Heart right ventricle (tissue), 16 donors: ENCODE measurements at regions not wholly inside any gene's neighbourhood (a gene's known extent, or its start where the extent isn't known, plus 50 kb on each side); places are given as distances from the start of the nearest gene placed in this dataset.

Source experiments
- ATAC-seq, 8 donors: fragments of 200-7000 bp; cut with Tn5 transposase; one replicate each; pipeline ENCODE4 v1.9.1; 2020; ENCODE audit warnings: mild to moderate bottlenecking in 8 of 8, moderate library complexity in 8 of 8, moderate number of reproducible peaks in 1 of 8
- DNase-seq, 2 donors: peaks; one replicate each; pipeline ENCODE4 v3.0.0-alpha.2; 2020
- H3K27ac ChIP-seq, 10 donors: fragments of 200-600 bp; sonication (generic) in 2 of 10; one replicate each; pipeline versions ENCODE4 v1.5.0 to v1.8.0; 2020 to 2022; ENCODE audit warnings: mild to moderate bottlenecking in 3 of 10
- H3K27me3 ChIP-seq, 7 donors: fragments of 200-600 bp; one replicate each; pipeline ENCODE4 v1.8.0; 2021 to 2022; ENCODE audit warnings: mild to moderate bottlenecking in 2 of 7
- H3K36me3 ChIP-seq, 9 donors: fragments of 200-600 bp; sonication (generic) in 1 of 9; one replicate each; pipeline versions ENCODE4 v1.5.0 to v1.8.0; 2020 to 2022; ENCODE audit warnings: mild to moderate bottlenecking in 2 of 9
- H3K4me1 ChIP-seq, 9 donors: fragments of 200-600 bp; sonication (generic) in 1 of 9; one replicate each; pipeline versions ENCODE4 v1.5.0 to v1.8.0; 2020 to 2022; ENCODE audit warnings: mild to moderate bottlenecking in 4 of 9
- H3K4me3 ChIP-seq, 10 donors: fragments of 200-600 bp; sonication (generic) in 2 of 10; one replicate each; pipeline versions ENCODE4 v1.5.0 to v1.8.0; 2020 to 2022; ENCODE audit warnings: mild to moderate bottlenecking in 7 of 10, moderate library complexity in 2 of 10
- H3K9me3 ChIP-seq, 11 donors: fragments of 200-600 bp in 10 of 11; sonication (generic) in 2 of 11; one replicate each; pipeline versions ENCODE4 v1.5.0 to v1.8.0; 2013 to 2022; ENCODE audit warnings: mild to moderate bottlenecking in 2 of 11, control low read depth in 1 of 11, moderate library complexity in 1 of 11
- WGBS, 2 donors: extraction: QIAGEN DNeasy Blood & Tissue Kit; methylation state at CpG; one replicate each; pipeline ENCODE4 v1.1.7; 2013; ENCODE audit warnings: inconsistent platforms in 1 of 2; 5-methylcytosine and 5-hydroxymethylcytosine counted together
- intact Hi-C, 10 donors: fragments of 100-400 bp; cut with DNase I; formaldehyde crosslinking; loops; one replicate each; pipeline versions ENCODE4 v1.11.1 to v1.14.2; 2022
- TF ChIP-seq, protein P1 (sequence below), 9 donors: fragments of 200-600 bp; sonication (generic) in 2 of 9; IDR thresholded peaks; one replicate each; pipeline versions ENCODE4 v1.5.0 to v1.8.0; 2021 to 2022; ENCODE audit warnings: antibody characterized with exemption in 9 of 9, mild to moderate bottlenecking in 5 of 9, moderate library complexity in 1 of 9
- donor health status: Arrhythmogenic right ventricular cardiomyopathy.
- donor health status: ischemic (EF 13 %, LVEDD 7.1; RV severe dilation, severe dysfunction).
- donor health status: healthy with polysubstance abuse.
- donor health status: DM: no; HTN: yes; CAD: no.
- donor health status: DM: no; HTN: no; CAD: no.
- donor health status: ischemic (EF 25% LVEDD 6.9; RV normal size, moderate dysfunction).
- donor health status: ischemic (EF 25% LVEDD 5.7; RV mildly dilated, moderate dysfunction).
- donor health status: healthy.
- donor health status: DM: yes; HTN: yes; CAD: no.
- donor health status: Ischemic cardiomyopathy.
- donor health status: ischemic (EF 35%, LVEDD 5.7; RV mildly dilated, moderate dysfunction).
- donor health status: nonischemic (EF 11% LVEDD 7.7; RV severe dilation, severe dysfunction).
- donor health status: DM: yes; HTN: yes; CAD: no.
- donor health status: PGD.
- donor health status: ischemic (EF 29% LVEDD 5.4; RV normal size, mild dysfunction).
- donor health status: nonischemic (EF 23%, LVEDD 6.1; RV moderate dilation, normal function).

DNA sequence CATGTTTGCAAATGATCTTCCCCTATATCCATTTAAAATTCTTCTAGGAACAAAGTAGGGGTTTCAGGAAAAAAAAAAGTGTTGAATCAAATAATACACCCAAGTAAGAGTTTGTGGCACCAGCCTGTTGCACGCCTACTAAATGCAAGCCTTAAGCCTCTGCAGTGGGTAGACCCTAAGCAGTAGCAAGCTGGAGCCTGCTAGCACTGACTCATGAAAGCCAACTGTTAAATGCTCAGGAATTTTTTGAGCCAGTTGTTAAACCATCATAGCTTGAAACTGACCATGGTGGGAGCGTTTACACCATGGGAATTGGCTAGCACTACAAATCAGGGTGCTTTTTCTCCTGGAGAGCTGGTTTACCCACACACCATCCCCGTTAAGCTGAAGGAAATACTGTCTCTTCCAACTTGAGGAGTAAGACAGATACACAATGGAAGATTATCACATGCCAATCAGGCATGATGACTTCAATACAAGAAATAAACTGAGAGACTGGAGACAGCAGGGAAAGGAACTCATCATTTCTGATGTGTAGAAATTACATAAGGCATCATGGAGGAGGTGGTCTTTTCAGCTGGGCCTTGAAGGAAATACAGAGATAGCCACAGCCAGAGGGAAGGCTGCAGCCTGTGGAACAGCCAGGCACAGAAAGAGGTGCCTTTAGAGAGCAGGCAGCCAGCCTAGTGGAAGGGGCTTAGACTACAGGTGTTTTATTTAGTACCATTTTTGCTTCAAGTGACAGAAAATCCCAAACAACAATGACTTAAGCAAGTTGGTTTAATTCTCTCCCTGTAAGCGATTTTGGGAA is 110.8 kb downstream of the SNX5 start:
- Histone ChIP-seq H3K36me3 (no peaks in the 10 kb centered on the region), H3K9me3 (no peaks in the 10 kb centered on the region), H3K4me1 (peaks cover 0 to 26% (median 21%) of the 10 kb centered on the region in 9 donors), H3K27ac (no peak overlapping the region), H3K27me3 (no peaks in the 10 kb centered on the region), H3K4me3 (no peak overlapping the region)
- WGBS, 2 donors = 98 to 99% methylated on average over 4 of the region's 4 CpGs
- intact Hi-C loops = loop anchor here in 1 of 10 donors (10.0 kb wide), 1 partner anchor 173 kb away; the partner anchor contains the start of gene RRBP1
- TF ChIP-seq, protein P1, sequence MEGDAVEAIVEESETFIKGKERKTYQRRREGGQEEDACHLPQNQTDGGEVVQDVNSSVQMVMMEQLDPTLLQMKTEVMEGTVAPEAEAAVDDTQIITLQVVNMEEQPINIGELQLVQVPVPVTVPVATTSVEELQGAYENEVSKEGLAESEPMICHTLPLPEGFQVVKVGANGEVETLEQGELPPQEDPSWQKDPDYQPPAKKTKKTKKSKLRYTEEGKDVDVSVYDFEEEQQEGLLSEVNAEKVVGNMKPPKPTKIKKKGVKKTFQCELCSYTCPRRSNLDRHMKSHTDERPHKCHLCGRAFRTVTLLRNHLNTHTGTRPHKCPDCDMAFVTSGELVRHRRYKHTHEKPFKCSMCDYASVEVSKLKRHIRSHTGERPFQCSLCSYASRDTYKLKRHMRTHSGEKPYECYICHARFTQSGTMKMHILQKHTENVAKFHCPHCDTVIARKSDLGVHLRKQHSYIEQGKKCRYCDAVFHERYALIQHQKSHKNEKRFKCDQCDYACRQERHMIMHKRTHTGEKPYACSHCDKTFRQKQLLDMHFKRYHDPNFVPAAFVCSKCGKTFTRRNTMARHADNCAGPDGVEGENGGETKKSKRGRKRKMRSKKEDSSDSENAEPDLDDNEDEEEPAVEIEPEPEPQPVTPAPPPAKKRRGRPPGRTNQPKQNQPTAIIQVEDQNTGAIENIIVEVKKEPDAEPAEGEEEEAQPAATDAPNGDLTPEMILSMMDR (IDR thresholded peaks at IDR 0.05) = no peak
- DNase-seq (no peak), ATAC-seq (no peak)

DNA sequence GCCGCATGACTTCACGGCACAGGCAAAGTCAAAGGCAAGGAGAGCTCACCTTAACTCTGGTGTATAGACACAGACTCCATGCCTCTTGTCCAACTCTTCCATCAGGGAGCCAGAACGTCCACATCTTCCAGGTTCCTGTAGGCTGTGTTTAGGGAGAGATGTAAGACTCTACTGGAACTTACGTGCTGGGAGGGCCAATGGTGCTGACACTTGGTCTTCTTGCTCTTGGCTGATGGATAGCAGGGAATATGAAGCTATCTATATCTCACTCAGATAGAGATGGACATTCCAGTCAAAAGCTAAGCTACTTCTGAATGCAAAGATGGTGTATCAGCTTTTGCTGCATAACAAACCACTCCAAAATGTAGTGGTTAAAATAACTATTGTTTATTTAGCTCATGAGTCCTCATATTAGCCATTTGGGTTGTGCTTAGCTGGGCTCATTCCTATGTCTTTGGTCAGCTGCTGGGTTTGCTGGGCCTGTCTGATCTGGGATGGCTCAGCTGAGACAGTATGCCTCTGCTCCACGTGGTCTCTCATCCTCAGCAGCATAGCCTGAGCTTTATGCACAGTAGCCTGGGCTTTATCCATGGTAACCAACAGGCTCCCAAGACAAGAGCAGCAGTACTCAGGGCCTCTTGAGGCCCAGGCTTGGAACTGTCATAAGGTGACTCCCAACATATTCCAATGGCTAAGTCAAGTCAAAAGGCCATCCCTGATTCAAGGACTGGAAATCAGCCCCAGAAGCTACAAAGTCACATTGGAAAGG is 111.6 kb downstream of the SNX5 start:
- Histone ChIP-seq H3K4me1 (peaks cover 0 to 26% (median 15%) of the 10 kb centered on the region in 9 donors), H3K27me3 (no peaks in the 10 kb centered on the region), H3K27ac (no peak overlapping the region), H3K4me3 (no peak overlapping the region), H3K9me3 (no peaks in the 10 kb centered on the region), H3K36me3 (no peaks in the 10 kb centered on the region)
- TF ChIP-seq, protein P1 (IDR thresholded peaks at IDR 0.05) = no peak
- intact Hi-C loops = loop anchor here in 1 of 10 donors (10.0 kb wide), 1 partner anchor 172 kb away; the partner anchor contains the start of gene RRBP1
- ATAC-seq = no peak
- 96 to 97% methylated on average over 5 of the region's 5 CpGs for WGBS, 2 donors
- no peak for DNase-seq

DNA sequence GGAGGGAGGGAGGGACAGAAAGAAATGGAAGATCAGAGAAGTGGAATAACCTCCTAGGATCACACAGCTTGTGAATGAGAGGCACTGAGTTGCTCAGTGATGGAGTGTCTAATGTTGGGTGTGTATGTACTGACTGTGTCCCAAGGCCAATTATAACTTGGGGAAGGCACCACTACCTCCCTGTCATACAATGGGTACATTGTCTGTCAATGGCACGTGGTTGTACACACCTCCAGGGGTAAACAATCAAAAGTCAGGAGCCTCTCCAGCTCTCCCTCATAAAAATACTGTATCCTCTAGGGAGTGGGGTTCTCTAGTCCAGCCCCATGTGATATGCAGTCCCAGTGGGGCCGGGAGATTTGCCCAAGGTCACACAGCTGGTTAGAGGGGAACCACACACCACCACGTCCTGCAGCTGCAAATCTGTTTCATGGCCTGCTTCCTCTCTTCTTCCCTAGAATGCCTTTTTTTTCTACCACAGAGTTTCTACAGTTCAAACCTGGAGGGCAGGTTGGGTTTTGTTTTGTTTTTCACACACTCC is 112.5 kb downstream of the SNX5 start:
- WGBS, 2 donors = 41 to 45% methylated on average over 3 of the region's 3 CpGs
- TF ChIP-seq, protein P1 (IDR thresholded peaks at IDR 0.05) = no peak

DNA sequence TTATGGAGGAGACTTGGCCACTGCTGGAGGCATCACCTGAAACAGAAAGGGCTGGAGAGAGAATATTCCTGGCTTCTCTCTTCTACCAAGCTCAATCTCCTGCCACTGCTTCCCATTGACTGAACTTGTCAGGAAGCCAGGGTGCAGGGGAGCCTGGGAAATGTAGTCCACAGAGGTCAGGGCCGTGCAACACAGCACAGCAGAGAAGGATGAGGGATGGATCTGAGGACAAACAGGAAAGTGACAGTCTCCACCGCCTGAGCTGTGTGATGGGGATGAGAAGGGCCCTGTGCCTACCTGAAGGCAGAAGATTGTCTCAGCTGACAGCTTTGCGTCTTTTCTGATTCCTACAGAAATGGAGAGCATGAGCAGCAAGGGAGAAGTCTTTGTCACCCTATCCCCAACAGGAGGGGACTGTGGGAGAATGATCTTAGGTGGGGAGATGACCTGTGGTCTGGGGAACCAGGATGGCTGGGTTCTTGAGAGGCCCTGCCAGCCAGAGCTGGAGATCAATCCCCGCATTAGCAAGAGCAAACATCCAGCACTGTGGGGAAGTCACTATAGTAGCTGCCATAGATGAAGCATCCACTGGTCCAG is 114.2 kb downstream of the SNX5 start:
- Histone ChIP-seq H3K4me3 (no peak overlapping the region), H3K36me3 (no peaks in the 10 kb centered on the region), H3K9me3 (peaks cover 0 to 7% (median 0%) of the 10 kb centered on the region in 11 donors), H3K4me1 (peaks cover 0 to 28% (median 17%) of the 10 kb centered on the region in 9 donors), H3K27ac (no peak overlapping the region), H3K27me3 (no peaks in the 10 kb centered on the region)
- intact Hi-C loops = loop anchor here in 3 of 10 donors (5.0 to 10.0 kb wide), 3 partner anchors 43 to 172 kb away; partner anchors contain the start of gene RRBP1 (in 2 of the 3)
- DNase-seq = peak; percentile 56 to 77
- WGBS, 2 donors = 51 to 53% methylated on average over 4 of the region's 4 CpGs
- TF ChIP-seq, protein P1 (IDR thresholded peaks at IDR 0.05) = no peak
- peak in 7 of 8 donors; percentile 32 to 66 (median 57) for ATAC-seq

More for the DNA sequence above, 112.5 kb downstream of the SNX5 start:
- intact Hi-C loops = loop anchor here in 1 of 10 donors (10.0 kb wide), 1 partner anchor 171 kb away; the partner anchor contains the start of gene RRBP1
- no peak overlapping the region for H3K27ac ChIP-seq
- peaks cover 0 to 26% (median 15%) of the 10 kb centered on the region in 9 donors for H3K4me1 ChIP-seq
- peak in 1 of 8 donors; percentile 44 for ATAC-seq
- H3K27me3 ChIP-seq = no peaks in the 10 kb centered on the region
- no peaks in the 10 kb centered on the region for H3K36me3 ChIP-seq
- H3K4me3 ChIP-seq = no peak overlapping the region
- no peak for DNase-seq
- no peaks in the 10 kb centered on the region for H3K9me3 ChIP-seq
